ENCODE measurements at regions not wholly inside any gene's neighbourhood (a gene's known extent, or its start where the extent isn't known, plus 50 kb on each side); places are given as distances from the start of the nearest gene placed in this dataset.

GRCh38 chr4:160021870-160022269 lies 919.0 kb downstream of the RAPGEF2 start:
- DNase-seq (ENCODE audit: extremely low read depth, low read depth): no peak
- TF ChIP-seq CTCF (IDR thresholded peaks at IDR 0.05; ENCODE audit: low read depth, low read length): no peak

GRCh38 chr4:160026721-160027120 lies 923.8 kb downstream of the RAPGEF2 start:
- no peak for DNase-seq (ENCODE audit: extremely low read depth, low read depth)
- TF ChIP-seq CTCF (IDR thresholded peaks at IDR 0.05; ENCODE audit: low read depth, low read length): no peak

- DNase-seq (ENCODE audit: extremely low read depth, low read depth): no peak
Observed at GRCh38 chr4:160034501-160034900, 931.6 kb downstream of the RAPGEF2 start.

GRCh38 chr4:160038615-160039014 lies 935.7 kb downstream of the RAPGEF2 start:
- no peak for TF ChIP-seq CTCF (IDR thresholded peaks at IDR 0.05; ENCODE audit: low read depth, low read length)
- no peak for DNase-seq (ENCODE audit: extremely low read depth, low read depth)

More at GRCh38 chr4:160034501-160034900, 931.6 kb downstream of the RAPGEF2 start:
- no peak for TF ChIP-seq CTCF (IDR thresholded peaks at IDR 0.05; ENCODE audit: low read depth, low read length)

GRCh38 chr4:160044693-160045092 lies 941.8 kb downstream of the RAPGEF2 start:
- DNase-seq (ENCODE audit: extremely low read depth, low read depth): no peak
- TF ChIP-seq CTCF (IDR thresholded peaks at IDR 0.05; ENCODE audit: low read depth, low read length): no peak

GRCh38 chr4:160082432-160083207 lies 979.7 kb downstream of the RAPGEF2 start:
- TF ChIP-seq CTCF (IDR thresholded peaks at IDR 0.05; ENCODE audit: low read depth, low read length): no peak
- DNase-seq (ENCODE audit: extremely low read depth, low read depth): no peak

- TF ChIP-seq CTCF (IDR thresholded peaks at IDR 0.05; ENCODE audit: low read depth, low read length): no peak
- DNase-seq (ENCODE audit: extremely low read depth, low read depth): no peak
Observed at GRCh38 chr4:160091631-160092030, 988.8 kb downstream of the RAPGEF2 start.

Measured in AG09319 (cell line).